GM18520 (cell line): ENCODE measurements at regions not wholly inside any gene's neighbourhood (a gene's known extent, or its start where the extent isn't known, plus 50 kb on each side); places are given as distances from the start of the nearest gene placed in this dataset.
A peak's percentile ranks its signal among the peaks of the same experiment; 100 is the strongest.
"Not testable (repeated sequence)": the region's sequence is repeated elsewhere in the genome, so short reads cannot be mapped to it uniquely, and the experiment has no call there.

Source experiments
- ATAC-seq: cut with Tn5 transposase; IDR thresholded peaks from one replicate; pipeline ENCODE4 v1.9.1; 2021; ENCODE audit not compliant: unreplicated experiment

DNA sequence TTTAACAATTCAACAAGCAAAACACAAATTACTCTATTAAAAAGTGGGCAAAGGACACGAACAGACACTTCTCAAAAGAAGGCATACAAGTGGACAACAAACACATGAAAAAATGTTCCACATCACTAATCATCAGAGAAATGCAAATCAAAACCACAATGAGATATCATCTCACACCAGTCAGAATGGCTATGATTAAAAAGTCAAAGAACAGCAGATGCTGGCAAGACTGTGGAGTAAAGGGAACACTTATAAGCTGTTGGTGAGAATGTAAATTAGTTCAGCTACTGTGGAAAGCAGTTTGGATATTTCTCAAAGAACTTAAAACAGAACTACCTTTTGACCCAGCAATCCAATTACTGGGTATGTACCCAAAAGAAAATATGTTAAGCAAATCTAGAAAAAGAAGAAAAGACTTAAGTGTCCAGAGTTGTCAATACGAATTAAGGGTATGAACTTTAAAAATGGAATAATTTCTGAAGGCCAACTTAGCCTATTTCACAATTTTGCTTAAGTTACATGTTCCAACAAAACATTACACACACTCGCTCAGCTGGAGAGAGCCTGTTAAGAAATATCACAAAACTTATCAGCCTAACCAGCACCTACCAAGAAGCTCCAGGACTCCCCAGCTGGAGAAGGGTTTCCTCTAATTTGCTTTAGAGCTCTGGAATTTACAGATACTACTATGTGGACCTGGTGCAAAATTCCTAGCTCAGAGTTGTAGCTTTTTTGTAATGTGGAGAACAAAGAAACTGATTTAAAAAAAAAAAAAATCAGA lies 232.1 kb downstream of the DUSP10 start:
- peak; percentile 44 for ATAC-seq

DNA sequence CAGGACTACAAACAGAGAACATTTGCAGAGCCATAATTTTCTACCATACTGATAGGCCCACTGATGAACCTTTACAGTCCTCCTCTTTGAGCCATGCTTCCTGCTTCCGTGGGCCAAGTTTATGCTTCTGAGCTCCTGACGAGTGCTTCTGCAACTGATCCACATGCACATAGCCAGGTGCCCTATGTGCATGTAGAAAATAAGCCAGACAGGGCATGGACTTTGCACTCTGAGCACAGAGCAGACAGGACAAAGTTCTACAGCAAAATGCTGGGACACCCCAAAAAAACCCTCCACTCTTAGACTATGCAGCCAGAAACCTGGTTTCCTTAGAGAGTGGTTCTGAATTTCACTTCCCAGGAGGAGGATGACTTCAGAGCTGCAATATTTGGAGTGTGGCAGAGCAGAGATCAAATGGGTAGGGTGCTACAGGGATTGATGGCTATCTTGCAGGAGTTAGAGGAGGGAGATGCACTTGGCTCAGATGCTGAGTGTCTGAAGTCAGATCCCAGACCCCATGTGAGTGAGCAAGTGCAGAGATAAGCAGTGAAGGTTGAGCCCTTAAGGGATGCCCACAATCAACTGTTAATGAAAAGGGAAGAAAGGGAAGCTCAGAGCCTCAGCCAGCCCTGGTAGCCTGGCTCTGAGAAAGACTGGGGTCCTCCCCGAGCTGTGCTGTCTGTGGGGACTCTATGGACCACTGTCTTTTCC lies 230.9 kb downstream of the DUSP10 start:
- ATAC-seq, result no peak

DNA sequence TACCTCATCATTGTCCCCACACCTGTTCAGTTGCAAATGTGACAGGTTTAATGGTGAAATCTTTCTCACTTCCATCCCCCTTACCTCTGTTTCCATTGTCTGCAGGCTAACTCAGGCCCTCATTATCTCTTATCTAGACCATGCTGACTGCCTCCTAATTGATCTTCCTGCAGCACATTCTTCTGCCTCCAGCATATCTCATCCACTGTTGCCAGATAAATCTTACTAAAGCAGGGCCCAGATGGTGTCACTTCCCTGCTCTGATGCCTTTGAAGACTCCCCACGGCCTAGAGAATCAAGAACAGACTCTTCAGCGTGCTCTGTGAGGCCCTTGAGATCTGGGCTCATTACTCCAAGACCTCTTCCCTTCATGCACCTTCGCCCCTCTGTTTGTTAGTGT lies 230.1 kb downstream of the DUSP10 start:
- ATAC-seq, result no peak

DNA sequence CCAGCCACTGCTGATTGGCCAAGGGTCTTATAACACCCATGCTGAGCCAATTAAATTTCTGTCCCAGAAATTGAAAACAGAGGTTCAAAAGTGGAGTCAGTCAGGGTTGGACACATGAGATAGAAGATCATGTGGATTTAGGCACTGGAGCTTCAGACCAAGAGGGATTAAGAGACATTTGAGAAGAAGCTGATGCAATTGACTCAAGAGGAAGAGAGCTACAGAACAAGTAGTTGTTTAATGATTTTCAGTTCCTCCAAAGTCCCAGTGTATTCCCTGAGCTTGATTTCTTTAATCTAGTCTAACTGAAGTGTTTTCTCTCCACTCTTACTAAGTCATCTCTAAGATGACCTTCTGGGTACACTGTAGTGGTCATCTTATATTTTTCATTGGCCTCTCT lies 227.1 kb downstream of the DUSP10 start:
- ATAC-seq, result no peak

DNA sequence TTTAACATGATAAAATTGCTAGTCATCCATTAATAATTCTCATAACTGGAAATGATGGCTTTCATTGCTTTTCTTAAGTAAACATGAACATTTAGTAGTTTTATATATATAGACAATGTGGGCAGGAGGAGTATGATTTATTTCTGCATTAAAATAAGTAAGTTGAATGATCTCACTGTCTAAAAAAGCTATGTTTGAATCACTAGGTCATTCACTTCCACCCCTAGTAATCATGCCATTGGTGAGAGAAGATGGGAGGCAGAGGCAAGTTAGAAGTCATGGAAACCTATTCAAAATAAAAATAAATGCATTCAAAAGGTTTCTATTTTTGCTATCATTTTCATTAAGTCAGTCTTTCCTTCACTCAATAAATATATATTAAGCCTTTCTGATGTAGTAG lies 226.4 kb downstream of the DUSP10 start:
- no peak for ATAC-seq

DNA sequence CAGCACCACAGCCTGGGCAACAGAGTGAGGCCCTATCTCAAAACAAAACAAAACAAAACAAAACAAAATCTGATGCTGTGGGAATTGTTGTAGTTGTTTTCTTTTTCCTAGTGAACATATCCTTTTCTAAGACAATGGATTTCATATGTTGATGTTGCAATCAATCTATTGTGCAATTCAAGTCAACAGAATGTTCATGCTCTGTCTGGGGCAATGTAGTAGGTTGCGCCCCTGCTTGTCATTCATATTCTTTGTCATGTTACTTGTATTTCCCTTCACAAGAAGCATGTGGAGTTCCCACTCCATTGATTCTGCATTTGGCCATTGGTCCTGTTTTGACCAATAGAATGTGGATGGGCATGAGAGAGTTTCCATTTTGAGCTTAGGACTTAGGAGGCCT lies 223.9 kb downstream of the DUSP10 start:
- no peak for ATAC-seq

DNA sequence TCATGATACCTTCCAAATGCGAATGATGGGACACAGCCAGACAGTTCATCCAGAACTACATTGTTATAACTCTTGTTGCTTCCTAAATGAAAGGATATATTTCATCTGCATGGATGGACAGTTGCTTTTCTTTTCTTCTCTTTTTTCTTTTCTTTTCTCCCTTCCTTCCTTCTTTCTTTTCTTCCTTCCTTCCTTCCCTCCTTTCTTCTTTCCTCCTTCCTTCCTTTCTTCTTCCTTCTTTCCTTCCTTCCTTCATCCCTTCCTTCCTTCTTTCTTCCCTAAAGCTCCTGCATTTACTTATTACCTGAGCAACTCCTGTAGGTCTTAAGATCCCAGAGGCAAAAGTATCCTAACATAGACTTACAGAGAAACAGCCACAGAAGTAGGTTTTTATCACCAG lies 221.6 kb downstream of the DUSP10 start:
- no peak for ATAC-seq

DNA sequence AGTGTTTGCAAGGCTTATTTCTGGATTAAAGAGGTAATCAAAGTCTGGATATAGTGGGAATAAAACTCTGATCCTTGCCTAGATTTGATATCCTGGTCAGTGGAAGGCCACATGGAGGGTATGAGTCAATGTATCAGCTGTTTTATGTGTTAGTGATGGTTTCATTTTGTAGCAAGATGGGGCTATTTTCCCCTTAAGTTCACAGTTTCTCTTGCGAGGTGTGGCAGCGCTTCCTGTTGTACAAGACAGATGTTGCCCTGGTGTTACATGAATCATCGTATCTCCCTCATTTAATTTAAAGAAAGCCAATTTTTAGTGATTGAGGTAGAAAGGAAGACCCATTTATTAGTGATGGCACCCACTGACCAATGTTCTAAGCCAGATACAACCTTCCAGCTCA lies 220.2 kb downstream of the DUSP10 start:
- ATAC-seq, result no peak

DNA sequence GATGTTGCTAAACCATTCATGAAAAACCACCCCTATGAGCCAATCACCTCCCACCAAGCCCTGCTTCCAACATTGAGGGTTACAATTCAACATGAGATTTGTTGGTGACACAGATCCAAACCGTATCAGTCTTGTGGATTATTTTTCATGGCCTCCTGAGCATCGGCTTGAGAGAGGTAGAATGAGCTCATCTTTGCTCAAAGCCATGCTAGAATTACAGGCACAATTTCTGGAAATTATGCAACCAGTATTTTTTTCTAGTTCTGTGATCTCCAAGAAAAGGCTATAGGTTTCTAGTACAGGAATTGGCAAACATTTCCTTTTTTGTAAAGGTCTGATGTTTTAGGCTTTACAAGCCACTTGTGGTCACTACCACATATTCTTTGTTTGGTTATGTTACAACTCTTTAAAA lies 219.4 kb downstream of the DUSP10 start:
- ATAC-seq, result no peak

DNA sequence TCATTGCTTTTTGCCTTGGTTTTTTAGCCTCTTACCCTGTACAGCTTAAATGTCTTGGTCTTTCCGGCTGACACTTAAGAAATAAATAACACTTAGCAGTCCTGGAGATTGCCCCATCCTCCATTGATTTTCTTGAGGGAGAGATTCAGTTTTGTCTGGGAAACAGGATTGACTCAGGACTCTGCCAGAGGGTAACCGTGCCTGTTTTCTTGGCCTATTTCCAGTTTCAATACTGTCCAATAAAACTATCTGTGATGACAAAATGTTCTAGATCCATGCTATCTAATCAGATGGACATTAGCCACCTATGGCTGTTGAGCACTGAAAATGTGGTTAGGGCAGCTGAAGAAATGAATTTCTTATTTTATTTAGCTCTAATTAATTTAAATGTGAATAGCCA lies 216.1 kb downstream of the DUSP10 start:
- no peak for ATAC-seq

DNA sequence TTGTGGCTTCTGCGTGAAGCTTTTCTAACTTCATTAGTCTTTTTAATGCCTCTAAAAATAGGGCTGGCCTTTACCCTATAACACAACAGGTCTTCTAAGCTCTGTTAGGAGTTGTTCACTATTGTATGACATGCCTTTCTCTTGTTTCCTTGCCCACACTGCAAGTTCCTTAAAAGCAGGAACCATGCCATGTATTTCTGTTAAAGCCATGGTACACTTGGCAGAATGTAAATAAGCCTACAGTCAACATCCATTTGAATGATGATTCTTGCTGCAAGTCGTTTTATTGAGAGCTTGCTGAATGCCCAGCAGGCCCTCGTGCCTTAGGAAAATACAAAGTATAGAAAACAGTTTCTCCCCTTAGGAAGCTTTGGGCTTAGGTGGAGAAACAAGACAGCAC lies 214.6 kb downstream of the DUSP10 start:
- ATAC-seq, result no peak

DNA sequence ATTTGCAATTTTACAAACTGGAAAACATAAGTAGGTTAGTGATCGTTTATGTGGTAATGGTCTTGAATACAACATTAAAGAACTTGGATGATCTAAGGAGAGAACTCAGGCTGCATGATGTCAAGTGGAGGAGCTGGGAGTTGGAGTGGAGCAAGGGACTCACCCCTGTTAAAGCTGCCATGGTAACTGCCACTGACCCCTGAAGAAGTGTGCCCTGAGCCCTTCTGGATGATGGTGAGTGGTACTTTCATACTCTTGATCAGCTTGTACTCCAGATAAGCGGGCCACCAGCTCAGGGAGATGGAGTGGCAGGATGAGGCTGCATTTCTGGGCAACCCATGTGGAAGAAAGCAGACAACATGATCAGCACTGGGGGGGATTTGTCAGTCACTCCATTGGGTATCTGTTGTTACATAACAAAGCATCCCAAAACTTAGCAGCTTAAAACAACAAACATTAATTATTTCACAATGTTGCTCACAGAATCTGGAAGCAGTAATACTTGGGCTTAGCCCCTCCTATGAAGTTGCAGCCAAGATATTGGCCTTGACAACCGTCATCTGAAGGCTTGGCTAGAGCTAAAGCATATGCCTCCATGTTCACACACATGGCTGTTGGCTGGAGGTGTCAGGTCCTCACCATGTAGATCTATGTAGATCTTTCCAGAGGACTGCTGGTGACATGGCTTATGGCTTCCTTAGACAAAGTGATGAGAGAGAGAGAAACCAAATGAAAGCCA lies 213.8 kb downstream of the DUSP10 start:
- ATAC-seq, result no peak

DNA sequence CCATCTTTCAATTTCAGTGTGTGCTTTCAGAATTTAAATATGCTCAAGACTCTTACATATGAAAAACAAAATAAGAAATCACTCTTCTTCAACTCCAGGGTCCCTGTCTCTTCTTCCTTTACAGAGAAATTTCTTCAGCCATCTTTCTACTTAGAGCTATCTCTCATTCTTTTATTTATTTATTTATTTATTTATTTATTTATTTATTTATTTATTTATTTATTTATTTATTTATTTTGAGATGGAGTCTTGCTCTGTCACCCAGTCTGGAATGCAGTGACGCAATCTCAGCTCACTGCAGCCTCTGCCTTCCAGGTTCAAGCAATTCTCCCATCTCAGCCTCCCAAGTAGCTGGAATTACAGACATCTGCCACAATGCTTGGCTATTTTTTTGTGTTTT lies 211.7 kb downstream of the DUSP10 start:
- ATAC-seq, result not testable (repeated sequence)

DNA sequence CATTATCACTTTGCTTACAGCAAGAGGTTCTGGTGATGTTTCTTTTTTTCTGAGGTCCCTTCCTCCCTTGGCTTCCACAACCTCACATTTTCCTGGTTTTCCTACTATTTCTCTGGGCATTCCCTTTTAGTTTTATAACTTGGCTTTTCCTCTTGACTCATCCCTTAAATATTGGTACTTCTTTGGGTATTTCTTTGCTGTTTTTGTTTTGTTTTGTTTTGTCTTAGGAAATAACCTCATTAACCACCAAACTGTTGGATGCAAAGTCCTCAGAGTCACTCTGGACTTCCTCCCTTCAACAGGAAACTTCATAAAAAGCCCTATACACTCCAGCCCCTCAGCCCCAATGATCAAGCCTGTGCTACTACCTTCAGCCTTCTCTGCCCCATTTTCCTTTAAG lies 211.1 kb downstream of the DUSP10 start:
- ATAC-seq, result no peak

DNA sequence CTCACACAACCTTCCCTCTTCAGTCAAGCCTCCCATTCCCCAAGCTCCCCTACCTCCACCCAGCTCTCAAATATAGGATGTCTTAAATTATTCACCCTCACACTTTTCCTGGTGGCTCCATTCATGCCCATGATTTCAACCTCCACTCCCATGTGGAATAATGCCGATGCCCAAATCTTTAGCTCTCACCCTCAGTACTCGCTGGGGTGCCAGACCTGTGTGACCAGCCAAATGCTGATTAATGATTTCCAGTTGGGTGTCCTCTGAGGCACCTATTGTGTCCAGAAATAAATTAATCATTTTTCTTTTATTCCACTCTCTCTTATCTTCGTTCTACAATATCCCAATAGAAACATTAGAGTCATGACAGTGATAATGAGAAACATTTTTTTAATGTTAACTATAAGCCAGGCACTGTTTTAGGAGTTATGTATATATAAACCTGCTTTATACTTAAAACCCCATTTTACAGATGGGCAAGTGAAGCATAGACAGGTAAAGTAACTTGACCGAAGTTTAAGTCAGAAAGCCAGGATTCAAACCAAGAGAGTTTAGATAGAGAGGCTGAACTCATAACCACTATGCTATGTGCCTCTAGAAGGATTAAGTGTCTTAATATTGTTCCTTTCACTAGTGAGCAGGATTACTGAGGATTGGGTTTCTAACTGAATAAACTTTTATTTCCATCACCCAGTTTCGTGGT lies 209.7 kb downstream of the DUSP10 start:
- ATAC-seq, result no peak

DNA sequence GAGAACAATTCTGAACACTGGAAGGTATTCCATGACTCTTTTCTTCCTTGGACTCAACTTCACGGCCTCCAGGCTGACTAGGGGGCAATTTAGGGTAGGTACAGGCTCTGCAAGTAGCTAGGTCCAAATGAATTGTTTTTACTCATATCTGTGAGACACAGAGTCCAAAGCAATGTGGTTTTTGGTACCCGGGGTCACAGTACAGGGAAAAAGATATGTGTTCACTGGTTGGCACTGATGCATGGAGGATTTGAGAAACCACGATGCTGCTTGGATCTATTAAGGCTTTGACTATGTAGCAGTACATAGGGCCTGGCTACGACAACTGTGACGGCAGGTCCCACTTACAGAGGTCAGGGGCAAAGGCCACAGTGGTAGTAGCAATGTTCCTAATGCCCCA lies 200.6 kb downstream of the DUSP10 start:
- ATAC-seq, result no peak

DNA sequence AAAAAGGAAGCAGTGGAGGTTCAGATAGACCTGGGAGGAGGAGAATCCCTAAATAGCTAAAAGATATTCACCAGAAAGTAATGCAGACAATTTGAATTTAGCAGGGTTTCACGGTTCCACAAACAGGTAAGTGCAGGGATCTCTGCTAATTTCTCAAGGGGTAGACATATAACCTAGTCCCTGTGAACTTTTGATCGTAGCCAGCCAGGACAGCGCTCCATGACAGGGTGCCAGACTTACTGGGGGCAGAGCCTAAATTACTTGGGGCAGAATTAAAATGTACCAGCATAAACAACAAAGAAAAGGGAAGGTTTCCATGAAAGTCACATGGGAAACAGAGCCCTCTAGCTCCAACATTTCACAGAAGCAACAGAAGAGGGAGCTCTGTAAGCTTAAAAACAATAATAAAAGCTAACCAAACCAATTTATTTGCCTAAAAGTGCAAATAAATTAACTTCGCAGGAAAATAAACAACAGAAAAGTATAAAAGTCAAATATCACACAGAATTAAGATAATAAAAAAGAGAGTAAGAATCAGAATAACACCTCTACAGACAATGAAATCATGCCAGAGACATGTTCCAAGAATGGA lies 198.3 kb downstream of the DUSP10 start:
- ATAC-seq, result no peak

DNA sequence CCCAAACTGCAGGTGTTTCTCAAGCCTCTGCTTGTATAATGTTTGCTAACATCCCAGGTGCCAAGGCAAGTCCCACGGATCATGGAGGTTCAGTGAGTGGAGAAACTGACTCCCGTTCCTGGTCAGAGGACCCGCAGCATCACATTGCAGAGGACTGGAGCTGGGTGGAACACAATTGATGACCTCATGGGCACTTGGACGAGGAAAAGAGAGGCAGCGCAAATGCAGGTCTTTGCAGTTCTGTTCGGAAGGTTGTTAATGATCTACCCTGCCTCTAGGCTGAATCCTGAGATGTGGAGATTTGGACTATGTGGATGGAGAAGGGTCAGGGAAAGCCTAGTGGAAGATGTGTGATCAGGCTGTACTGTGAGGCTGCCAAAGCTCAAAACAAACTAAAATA lies 192.9 kb downstream of the DUSP10 start:
- ATAC-seq, result no peak

DNA sequence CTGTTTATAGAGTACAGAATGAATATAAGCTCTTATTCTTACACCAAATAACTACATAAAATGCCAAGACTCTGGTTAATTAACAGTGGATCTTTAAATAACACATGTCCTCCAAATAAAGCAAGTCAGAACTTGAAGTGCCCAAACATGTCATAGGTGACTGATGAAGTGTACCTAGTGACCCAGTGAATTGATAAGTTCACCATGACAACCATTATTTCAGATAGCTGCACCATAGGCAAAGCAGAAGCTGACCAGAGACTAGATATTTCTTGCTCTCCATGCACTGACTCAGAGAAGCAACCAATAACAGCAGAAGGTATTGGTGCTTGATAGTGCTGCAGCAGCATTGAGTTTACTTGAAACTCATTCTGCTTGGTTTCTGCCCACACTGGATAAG lies 192.1 kb downstream of the DUSP10 start:
- no peak for ATAC-seq

DNA sequence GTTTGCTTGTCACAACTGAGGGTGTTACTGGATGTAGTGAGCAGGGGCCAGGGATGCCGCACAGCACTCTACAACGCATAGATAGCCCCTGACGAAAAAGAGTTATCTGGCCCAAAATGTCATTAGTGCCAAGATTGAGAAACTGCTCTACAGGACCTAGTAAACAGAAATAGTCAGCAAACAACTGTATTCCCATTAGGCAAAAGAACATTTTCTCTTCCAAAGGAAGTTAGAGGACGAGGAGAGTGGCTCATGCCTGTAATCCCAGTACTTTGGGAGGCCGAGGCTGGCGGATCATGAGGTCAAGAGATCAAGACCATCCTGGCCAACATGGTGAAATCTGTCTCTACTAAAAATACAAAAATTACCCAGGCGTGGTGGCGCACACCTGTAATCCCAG lies 189.1 kb downstream of the DUSP10 start:
- not testable (repeated sequence) for ATAC-seq
